ENCODE measurements at regions not wholly inside any gene's neighbourhood (a gene's known extent, or its start where the extent isn't known, plus 50 kb on each side); places are given as distances from the start of the nearest gene placed in this dataset.
"Not testable (repeated sequence)": the region's sequence is repeated elsewhere in the genome, so short reads cannot be mapped to it uniquely, and the experiment has no call there.

- Histone ChIP-seq H2AFZ (ENCODE audit: low read length) (no peak overlapping the region), H3K27ac (ENCODE audit: low read depth, low read length, poor library complexity, severe bottlenecking) (no peak overlapping the region), H3K9ac (ENCODE audit: low read length) (no peak overlapping the region), H3K79me2 (ENCODE audit: insufficient read depth, low read length) (no peaks in the 10 kb centered on the region), H3K9me3 (ENCODE audit: low read length) (no peaks in the 10 kb centered on the region), H3F3A (ENCODE audit: insufficient read depth, low read length) (no peaks in the 10 kb centered on the region), H3K27me3 (ENCODE audit: insufficient read depth, low read length) (no peaks in the 10 kb centered on the region), H4K20me1 (ENCODE audit: insufficient read depth, low read length) (no peaks in the 10 kb centered on the region), H3K4me1 (ENCODE audit: insufficient read depth, low read length, severe bottlenecking) (peaks cover 19% of the 10 kb centered on the region), H3K4me2 (ENCODE audit: low read length) (no peak overlapping the region), H3K36me3 (ENCODE audit: insufficient read depth, low read length) (no peaks in the 10 kb centered on the region), H3K9me2 (ENCODE audit: low read depth, low read length) (no peaks in the 10 kb centered on the region), H3K4me3 (ENCODE audit: low read depth, low read length, poor library complexity, severe bottlenecking) (no peak overlapping the region)
- TF ChIP-seq EZH2 (IDR thresholded peaks at IDR 0.05; ENCODE audit: borderline replicate concordance, low read length) (no peak), CTCF (IDR thresholded peaks at IDR 0.05; ENCODE audit: low read length) (no peak)
Measured at GRCh38 chr15:88997531-88997930, 84.4 kb upstream of the MFGE8 start.

GRCh38 chr15:88998980-88999713, 86.0 kb upstream of the MFGE8 start:
- H3F3A ChIP-seq (ENCODE audit: insufficient read depth, low read length), result no peaks in the 10 kb centered on the region
- no peak overlapping the region for H3K4me3 ChIP-seq (ENCODE audit: low read depth, low read length, poor library complexity, severe bottlenecking)
- no peaks in the 10 kb centered on the region for H4K20me1 ChIP-seq (ENCODE audit: insufficient read depth, low read length)
- no peaks in the 10 kb centered on the region for H3K79me2 ChIP-seq (ENCODE audit: insufficient read depth, low read length)
- H3K36me3 ChIP-seq (ENCODE audit: insufficient read depth, low read length), result no peaks in the 10 kb centered on the region
- H2AFZ ChIP-seq (ENCODE audit: low read length), result no peak overlapping the region
- H3K9me3 ChIP-seq (ENCODE audit: low read length), result no peaks in the 10 kb centered on the region
- no peak overlapping the region for H3K27ac ChIP-seq (ENCODE audit: low read depth, low read length, poor library complexity, severe bottlenecking)
- H3K27me3 ChIP-seq (ENCODE audit: insufficient read depth, low read length), result no peaks in the 10 kb centered on the region
- H3K4me1 ChIP-seq (ENCODE audit: insufficient read depth, low read length, severe bottlenecking), result peaks cover 24% of the 10 kb centered on the region
- TF ChIP-seq CTCF (IDR thresholded peaks at IDR 0.05; ENCODE audit: low read length), result no peak
- TF ChIP-seq EZH2 (IDR thresholded peaks at IDR 0.05; ENCODE audit: borderline replicate concordance, low read length), result no peak
- H3K9me2 ChIP-seq (ENCODE audit: low read depth, low read length), result no peaks in the 10 kb centered on the region
- H3K4me2 ChIP-seq (ENCODE audit: low read length), result no peak overlapping the region
- H3K9ac ChIP-seq (ENCODE audit: low read length), result no peak overlapping the region

- not testable (repeated sequence) for H3K79me2 ChIP-seq (ENCODE audit: insufficient read depth, low read length); H3K9me3 ChIP-seq (ENCODE audit: low read length); H3K27me3 ChIP-seq (ENCODE audit: insufficient read depth, low read length); H3K9ac ChIP-seq (ENCODE audit: low read length); H3K4me3 ChIP-seq (ENCODE audit: low read depth, low read length, poor library complexity, severe bottlenecking); H4K20me1 ChIP-seq (ENCODE audit: insufficient read depth, low read length); H3F3A ChIP-seq (ENCODE audit: insufficient read depth, low read length); H3K9me2 ChIP-seq (ENCODE audit: low read depth, low read length); H2AFZ ChIP-seq (ENCODE audit: low read length); H3K36me3 ChIP-seq (ENCODE audit: insufficient read depth, low read length); H3K27ac ChIP-seq (ENCODE audit: low read depth, low read length, poor library complexity, severe bottlenecking); H3K4me2 ChIP-seq (ENCODE audit: low read length)
- peaks cover 24% of the 10 kb centered on the region for H3K4me1 ChIP-seq (ENCODE audit: insufficient read depth, low read length, severe bottlenecking)
Measured at GRCh38 chr15:89001708-89002275, 86.5 kb upstream of the ABHD2 start.
